Endometrium (tissue), 2 donors: ENCODE measurements at regions not wholly inside any gene's neighbourhood (a gene's known extent, or its start where the extent isn't known, plus 50 kb on each side); places are given as distances from the start of the nearest gene placed in this dataset.

Source experiments
- FAIRE-seq: peaks from 2 replicates; lab custom pipeline; 2012; peaks lifted over from hg19 to GRCh38; lab: Jason Lieb, UNC
- donor health status: control.
- donor health status: control.

DNA sequence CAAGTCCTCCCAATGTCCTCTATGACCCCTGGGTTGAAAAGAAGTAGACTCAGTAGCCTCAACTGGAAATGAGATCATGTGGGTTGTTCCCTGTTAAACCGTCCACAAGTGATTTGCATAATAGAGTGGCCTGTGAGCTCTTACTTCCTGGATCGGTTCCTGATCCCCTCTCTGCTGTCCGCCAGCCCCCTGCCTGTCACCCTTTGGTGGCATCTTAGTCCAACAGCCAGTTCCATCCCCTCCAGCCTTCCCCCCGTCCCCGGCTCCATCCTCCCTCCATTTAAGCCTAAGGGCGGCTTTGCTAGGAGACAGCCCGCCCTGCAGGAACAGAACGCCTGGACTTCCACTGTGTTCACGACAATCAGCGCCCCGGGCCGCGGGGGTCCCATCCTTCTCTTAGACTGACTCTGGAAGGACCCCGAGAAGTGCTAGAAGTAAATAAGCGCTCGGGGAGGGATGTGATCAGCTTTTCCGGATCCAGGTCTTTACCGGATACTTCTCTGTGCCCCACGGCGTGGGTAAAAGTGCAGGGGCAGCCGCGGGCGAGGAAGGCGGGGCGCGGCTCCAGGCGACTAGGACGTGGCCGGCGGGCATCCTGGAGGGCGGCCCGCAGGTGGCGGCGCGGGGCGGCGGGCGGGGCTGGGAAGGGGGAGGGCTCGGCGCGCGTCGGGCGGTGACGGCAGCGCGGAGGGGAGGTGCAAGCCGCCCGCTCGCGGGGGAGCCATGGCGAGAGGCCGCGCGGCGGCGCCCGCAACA lies 51.2 kb upstream of the ULK4 start:
- FAIRE-seq: no peak

DNA sequence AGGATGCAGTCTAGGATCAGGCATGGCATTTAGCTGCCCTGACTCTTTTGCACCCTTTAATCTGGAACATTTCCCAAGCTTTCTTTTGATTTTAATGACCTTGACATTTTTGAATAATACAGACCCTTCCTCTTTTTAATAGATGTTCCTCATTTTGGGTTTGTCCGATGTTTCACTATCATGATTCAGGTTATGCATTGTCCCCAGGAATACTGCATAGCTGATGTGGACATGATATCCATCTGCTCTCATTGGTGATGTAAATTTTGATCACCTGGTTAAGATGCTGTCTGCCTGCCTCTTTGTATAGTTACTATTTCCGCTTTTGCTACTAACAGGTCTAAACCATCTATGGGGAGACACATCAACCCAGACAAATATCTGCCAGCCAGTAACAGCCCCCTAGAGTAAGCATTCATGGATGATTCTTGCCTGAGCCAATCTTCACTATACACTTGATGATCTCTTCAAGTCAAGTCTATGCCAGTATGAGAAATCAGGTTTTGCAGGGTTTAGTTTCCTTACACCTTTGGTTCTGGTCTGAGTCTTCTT lies 50.6 kb upstream of the ULK4 start:
- no peak for FAIRE-seq
